OCI-LY7 (cell line): ENCODE measurements at regions not wholly inside any gene's neighbourhood (a gene's known extent, or its start where the extent isn't known, plus 50 kb on each side); places are given as distances from the start of the nearest gene placed in this dataset.

Source experiments
- CTCF ChIP-seq: fragments of 200-600 bp; sonication (generic); conservative IDR thresholded peaks from 2 replicates; pipeline ENCODE4 v1.5.1; 2014; ENCODE audit warnings: mild to moderate bottlenecking, antibody characterized with exemption, low read length, moderate library complexity, mixed read lengths
- EZH2phosphoT487 ChIP-seq: fragments of 200-600 bp; sonication (generic); IDR thresholded peaks from 2 replicates; pipeline ENCODE4 v1.6.1; 2018; ENCODE audit warnings: low read depth, borderline replicate concordance, mild to moderate bottlenecking, mixed run types, antibody characterized with exemption, low read length, moderate library complexity, mixed read lengths

DNA sequence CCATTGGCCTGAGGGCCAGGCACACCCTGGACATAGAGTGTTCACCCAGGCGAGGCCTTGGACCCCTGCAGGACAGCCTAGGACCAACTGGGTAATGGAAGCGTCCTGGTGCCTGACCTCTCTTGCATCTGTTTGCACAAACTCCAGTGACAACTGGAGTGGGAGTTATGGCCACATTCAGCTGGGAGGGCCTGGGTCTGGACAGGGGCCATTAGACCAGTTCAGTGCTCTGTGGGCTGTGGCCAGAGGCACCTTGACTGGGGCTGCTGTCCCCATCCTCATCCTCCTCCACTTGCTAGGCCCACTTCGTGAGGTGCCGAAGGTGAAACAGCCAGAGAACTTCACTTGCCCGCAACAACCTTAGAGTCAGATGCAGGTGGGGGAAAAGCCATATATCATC, 372.7 kb upstream of the IRX1 start:
- no peak for TF ChIP-seq CTCF
- no peak for TF ChIP-seq EZH2phosphoT487
